Endothelial cell of umbilical vein (primary cell): ENCODE measurements at regions not wholly inside any gene's neighbourhood (a gene's known extent, or its start where the extent isn't known, plus 50 kb on each side); places are given as distances from the start of the nearest gene placed in this dataset.

ENCODE experiments used
- BruUV-seq: library from RNA; stranded (reverse); fragments of 400-500 nt; replicated peaks from 2 replicates; lab custom pipeline; 2021; lab: Mats Ljungman, UMichigan
- CTCF ChIA-PET: fragments of 300-600, 350-600 bp; sonication (Branson Sonifier 250); formaldehyde crosslinking; loops from one replicate; lab custom pipeline; 2021; ENCODE audit warnings: antibody characterized with exemption, inconsistent platforms; lab: Charles Lee
- POLR2A ChIA-PET: fragments of 300-600, 350-600 bp; sonication (Branson Sonifier 250); formaldehyde crosslinking; loops from one replicate; lab custom pipeline; 2021; ENCODE audit warnings: antibody characterized with exemption, inconsistent platforms; lab: Charles Lee
- DNase-seq: peaks from one replicate; pipeline ENCODE4 v3.0.0-alpha.2; 2011; ENCODE audit warnings: low read depth, low spot score
- FAIRE-seq: peaks from 2 replicates; lab custom pipeline; 2011; peaks lifted over from hg19 to GRCh38; lab: Jason Lieb, UNC
- H2AFZ ChIP-seq: 2 replicates; pipeline ENCODE4 v1.6.0; 2012; ENCODE audit warnings: low read depth, low read length, control low read depth, inconsistent platforms
- H3K27ac ChIP-seq: 2 replicates; pipeline ENCODE4 v1.5.1; 2011; ENCODE audit warnings: low read depth, mild to moderate bottlenecking, control low read depth, low read length, moderate library complexity; ENCODE audit not compliant: insufficient read depth
- H3K27me3 ChIP-seq, 2 experiments: 2 replicates each; pipeline versions ENCODE4 v1.6.0 to v1.6.1; 2011; ENCODE audit warnings: low read length in 2 of 2, mixed read lengths in 1 of 2; ENCODE audit not compliant: control insufficient read depth in 2 of 2, insufficient read depth in 2 of 2
- H3K36me3 ChIP-seq, 2 experiments: 2 replicates in 1 of 2; 3 replicates in 1 of 2; pipeline ENCODE4 v1.5.1; 2011; ENCODE audit warnings: low read length in 2 of 2, mild to moderate bottlenecking in 1 of 2, moderate library complexity in 1 of 2; ENCODE audit not compliant: control insufficient read depth in 2 of 2, insufficient read depth in 2 of 2; ENCODE audit errors: extremely low read depth in 1 of 2
- H3K4me1 ChIP-seq: 3 replicates; pipeline ENCODE4 v1.5.1; 2011; ENCODE audit warnings: mild to moderate bottlenecking, low read length; ENCODE audit not compliant: control insufficient read depth, insufficient read depth; ENCODE audit errors: extremely low read depth
- H3K4me2 ChIP-seq: 2 replicates; pipeline ENCODE4 v1.6.1; 2011; ENCODE audit warnings: low read length, control low read depth, mixed read lengths; ENCODE audit not compliant: insufficient read depth
- H3K4me3 ChIP-seq, 3 experiments: fragments of 200-600 bp in 1 of 3; sonication (generic), shearing (Covaris generic) in 1 of 3; replicated peaks in 1 of 3; 2 replicates each; pipeline ENCODE4 v1.5.1; 2011 to 2016; ENCODE audit warnings: control low read depth in 3 of 3, low read length in 3 of 3, mild to moderate bottlenecking in 2 of 3, inconsistent platforms in 1 of 3, low read depth in 1 of 3, moderate library complexity in 1 of 3; ENCODE audit not compliant: insufficient read depth in 1 of 3
- H3K79me2 ChIP-seq: 2 replicates; pipeline ENCODE4 v1.6.0; 2012; ENCODE audit warnings: low read length, inconsistent platforms; ENCODE audit not compliant: control insufficient read depth, insufficient read depth
- H3K9ac ChIP-seq: replicated peaks from 2 replicates; pipeline ENCODE3; 2011; ENCODE audit warnings: low read length, control low read depth; ENCODE audit not compliant: insufficient read depth; ENCODE audit errors: extremely low read depth
- H3K9me1 ChIP-seq: replicated peaks from 3 replicates; pipeline ENCODE4 v1.6.0; 2011; ENCODE audit warnings: mild to moderate bottlenecking, low read length; ENCODE audit not compliant: control insufficient read depth, insufficient read depth; ENCODE audit errors: extremely low read depth
- H3K9me3 ChIP-seq: replicated peaks from 2 replicates; pipeline ENCODE4 v1.5.1; 2012; ENCODE audit warnings: low read length, inconsistent platforms; ENCODE audit not compliant: control insufficient read depth, insufficient read depth
- H4K20me1 ChIP-seq: replicated peaks from 2 replicates; pipeline ENCODE3; 2011; ENCODE audit warnings: mild to moderate bottlenecking, low read length; ENCODE audit not compliant: control insufficient read depth, insufficient read depth; ENCODE audit errors: extremely low read depth
- CTCF ChIP-seq, 2 donors: IDR thresholded peaks; 1 replicate in 1 of 2; 2 replicates in 1 of 2; pipeline ENCODE4 v1.5.1; 2011; ENCODE audit warnings: low read length in 2 of 2, mild to moderate bottlenecking in 2 of 2, moderate library complexity in 2 of 2, control low read depth in 1 of 2, inconsistent platforms in 1 of 2, low read depth in 1 of 2; ENCODE audit not compliant: insufficient read depth in 1 of 2; ENCODE audit errors: extremely low read depth in 1 of 2
- EZH2 ChIP-seq: IDR thresholded peaks from 2 replicates; pipeline ENCODE4 v1.6.1; 2012; ENCODE audit warnings: borderline replicate concordance, low read depth, mild to moderate bottlenecking, moderate library complexity, low read length, inconsistent platforms; ENCODE audit not compliant: severe bottlenecking
- FOS ChIP-seq: IDR thresholded peaks from 2 replicates; pipeline ENCODE4 v1.6.1; 2011; ENCODE audit warnings: mild to moderate bottlenecking, low read length, moderate library complexity, borderline replicate concordance; ENCODE audit not compliant: insufficient read depth
- GATA2 ChIP-seq: IDR thresholded peaks from 2 replicates; pipeline ENCODE4 v1.7.0; 2011; ENCODE audit warnings: low read depth, mild to moderate bottlenecking, moderate library complexity, mixed read lengths, low read length; ENCODE audit not compliant: insufficient read length, insufficient read depth
- JUN ChIP-seq: IDR thresholded peaks from 2 replicates; pipeline ENCODE4 v1.6.1; 2011; ENCODE audit warnings: borderline replicate concordance, low read depth; ENCODE audit not compliant: insufficient read length, insufficient read depth
- MAX ChIP-seq: IDR thresholded peaks from 2 replicates; pipeline ENCODE4 v1.6.1; 2011; ENCODE audit not compliant: insufficient read depth, insufficient read length
- MYC ChIP-seq: IDR thresholded peaks from one replicate; pipeline ENCODE4 v1.6.1; 2011; ENCODE audit warnings: mild to moderate bottlenecking, low read depth, low read length
- POLR2A ChIP-seq: IDR thresholded peaks from 2 replicates; pipeline ENCODE4 v1.6.1; 2012; ENCODE audit warnings: low read depth, mild to moderate bottlenecking, control low read depth, low read length
- POLR2AphosphoS5 ChIP-seq: IDR thresholded peaks from 2 replicates; pipeline ENCODE4 v1.6.1; 2012; ENCODE audit warnings: low read depth, mild to moderate bottlenecking, control low read depth, low read length, moderate library complexity; ENCODE audit not compliant: insufficient read depth
- dilution Hi-C: fragments of 300-500 bp; cut with MboI; formaldehyde crosslinking; loops from one replicate; pipeline ENCODE4 v1.15.0; 2019; ENCODE audit warnings: low sequenced_read_pairs; ENCODE audit not compliant: extremely low pct_ligation_motif_present
- intact Hi-C: fragments of 100-400 bp; cut with micrococcal nuclease; formaldehyde crosslinking; loops from one replicate; pipeline ENCODE4 v1.10.0; 2022

GRCh38 chr11:115699733-115700132 lies 195.5 kb upstream of the CADM1 start:
- POLR2A ChIA-PET, result no interaction called here
- H3K27ac ChIP-seq, result no peak overlapping the region

More at GRCh38 chr11:115699733-115700132, 195.5 kb upstream of the CADM1 start:
- dilution Hi-C loops (no loop called here), intact Hi-C loops (no loop called here)
- Histone ChIP-seq H3K27me3 (no peaks in the 10 kb centered on the region), H3K9ac (no peak overlapping the region), H3K9me3 (peaks cover 7% of the 10 kb centered on the region), H3K4me2 (no peak overlapping the region), H4K20me1 (no peaks in the 10 kb centered on the region), H3K36me3 (no peaks in the 10 kb centered on the region), H3K4me3 (no peak overlapping the region), H3K4me1 (no peaks in the 10 kb centered on the region), H3K9me1 (no peaks in the 10 kb centered on the region), H3K79me2 (no peaks in the 10 kb centered on the region), H2AFZ (no peak overlapping the region)
- FAIRE-seq, result no peak
- TF ChIP-seq MAX (no peak), GATA2 (no peak), CTCF (IDR thresholded peaks at IDR 0.05; ENCODE audit: extremely low read depth in 1 of 2, insufficient read depth in 1 of 2, low read depth in 1 of 2, low read length in 2 of 2) (no peak), POLR2AphosphoS5 (no peak), FOS (no peak), MYC (no peak), EZH2 (no peak), JUN (no peak), POLR2A (no peak)
- CTCF ChIA-PET, result no interaction called here
- BruUV-seq, result no TSS peak
- no peak for DNase-seq
